ENCODE measurements at regions not wholly inside any gene's neighbourhood (a gene's known extent, or its start where the extent isn't known, plus 50 kb on each side); places are given as distances from the start of the nearest gene placed in this dataset.

GRCh38 chr11:128282053-128282452 is 305.3 kb downstream of the ETS1 start:
- no peak for TF ChIP-seq CTCF (IDR thresholded peaks at IDR 0.05)
- intact Hi-C loops (cut with DNase I): no loop called here
- DNase-seq: no peak
- Histone ChIP-seq H3K27me3 (no peaks in the 10 kb centered on the region), H3K36me3 (no peaks in the 10 kb centered on the region), H3K4me1 (no peaks in the 10 kb centered on the region), H3K9me3 (no peaks in the 10 kb centered on the region), H3K4me3 (no peak overlapping the region), H3K27ac (no peak overlapping the region)
- WGBS, 2 donors: 47 to 57% methylated on average over 7 of the region's 7 CpGs

GRCh38 chr11:128279866-128280265 is 307.5 kb downstream of the ETS1 start:
- Histone ChIP-seq H3K9me3 (no peaks in the 10 kb centered on the region), H3K27ac (no peak overlapping the region), H3K36me3 (no peaks in the 10 kb centered on the region), H3K4me3 (no peak overlapping the region), H3K4me1 (no peaks in the 10 kb centered on the region), H3K27me3 (no peaks in the 10 kb centered on the region)
- intact Hi-C loops (cut with DNase I): no loop called here
- no peak for DNase-seq
- TF ChIP-seq CTCF (IDR thresholded peaks at IDR 0.05): no peak
- TF ChIP-seq POLR2A (IDR thresholded peaks at IDR 0.05): no peak
- WGBS, 2 donors: 47 to 58% methylated on average over 1 of the region's 1 CpG

- Histone ChIP-seq H3K27me3 (no peaks in the 10 kb centered on the region), H3K4me1 (no peaks in the 10 kb centered on the region), H3K9me3 (no peaks in the 10 kb centered on the region), H3K4me3 (no peak overlapping the region), H3K36me3 (no peaks in the 10 kb centered on the region), H3K27ac (no peak overlapping the region)
- TF ChIP-seq CTCF (IDR thresholded peaks at IDR 0.05) (no peak), POLR2A (IDR thresholded peaks at IDR 0.05) (no peak)
- no peak for DNase-seq
- intact Hi-C loops (cut with DNase I): no loop called here
- 78 to 89% methylated on average over 2 of the region's 2 CpGs for WGBS, 2 donors
Observed at GRCh38 chr11:128273736-128274135, 313.6 kb downstream of the ETS1 start.

GRCh38 chr11:128271401-128271800 is 316.0 kb downstream of the ETS1 start:
- 48 to 80% methylated on average over 1 of the region's 1 CpG for WGBS, 2 donors
- Histone ChIP-seq H3K27ac (no peak overlapping the region), H3K9me3 (no peaks in the 10 kb centered on the region), H3K4me3 (no peak overlapping the region), H3K36me3 (no peaks in the 10 kb centered on the region), H3K27me3 (no peaks in the 10 kb centered on the region), H3K4me1 (no peaks in the 10 kb centered on the region)
- no peak for DNase-seq
- TF ChIP-seq POLR2A (IDR thresholded peaks at IDR 0.05): no peak
- no peak for TF ChIP-seq CTCF (IDR thresholded peaks at IDR 0.05)
- intact Hi-C loops (cut with DNase I): no loop called here

GRCh38 chr11:128269466-128269865 is 317.9 kb downstream of the ETS1 start:
- Histone ChIP-seq H3K4me1 (no peaks in the 10 kb centered on the region), H3K4me3 (no peak overlapping the region), H3K36me3 (no peaks in the 10 kb centered on the region), H3K9me3 (no peaks in the 10 kb centered on the region), H3K27me3 (no peaks in the 10 kb centered on the region), H3K27ac (no peak overlapping the region)
- no peak for DNase-seq
- intact Hi-C loops (cut with DNase I): no loop called here
- WGBS, 2 donors: 89 to 100% methylated on average over 1 of the region's 1 CpG
- TF ChIP-seq POLR2A (IDR thresholded peaks at IDR 0.05): no peak
- no peak for TF ChIP-seq CTCF (IDR thresholded peaks at IDR 0.05)
